KBM-7 (cell line): ENCODE measurements at regions not wholly inside any gene's neighbourhood (a gene's known extent, or its start where the extent isn't known, plus 50 kb on each side); places are given as distances from the start of the nearest gene placed in this dataset.
"Not testable (repeated sequence)": the region's sequence is repeated elsewhere in the genome, so short reads cannot be mapped to it uniquely, and the experiment has no call there.

ENCODE experiments used
- DNase-seq: peaks from one replicate; pipeline ENCODE4 v3.0.0-alpha.2; 2015
- in situ Hi-C: fragments of 300-500 bp; cut with MboI; formaldehyde crosslinking; loops from 2 replicates; pipeline ENCODE4 v1.14.3; 2020; ENCODE audit warnings: low sequenced_read_pairs, low pct_unique_long_range_greater_than_20kb, mixed read lengths

GRCh38 chr15:21027942-21028341 lies 161.8 kb upstream of the POTEB2 start:
- in situ Hi-C loops: not testable (repeated sequence)
- DNase-seq: peak; percentile 0

GRCh38 chr15:21026848-21027247 lies 160.7 kb upstream of the POTEB2 start:
- DNase-seq, in situ Hi-C loops: not testable (repeated sequence)

GRCh38 chr15:21024235-21024987 lies 158.3 kb upstream of the POTEB2 start:
- DNase-seq, in situ Hi-C loops: not testable (repeated sequence)

GRCh38 chr15:21018176-21018575 lies 152.1 kb upstream of the POTEB2 start:
- not testable (repeated sequence) for DNase-seq

GRCh38 chr15:21017326-21017725 lies 151.2 kb upstream of the POTEB2 start:
- in situ Hi-C loops, DNase-seq: not testable (repeated sequence)

More at GRCh38 chr15:21018176-21018575, 152.1 kb upstream of the POTEB2 start:
- in situ Hi-C loops: not testable (repeated sequence)

- in situ Hi-C loops, DNase-seq: not testable (repeated sequence)
Observed at GRCh38 chr15:21016589-21016988, 150.5 kb upstream of the POTEB2 start.

GRCh38 chr15:21015171-21015570 lies 149.1 kb upstream of the POTEB2 start:
- DNase-seq, in situ Hi-C loops: not testable (repeated sequence)

GRCh38 chr15:21013308-21013707 lies 147.2 kb upstream of the POTEB2 start:
- in situ Hi-C loops: not testable (repeated sequence)

GRCh38 chr15:21009651-21010050 lies 143.5 kb upstream of the POTEB2 start:
- in situ Hi-C loops, DNase-seq: not testable (repeated sequence)

More at GRCh38 chr15:21013308-21013707, 147.2 kb upstream of the POTEB2 start:
- not testable (repeated sequence) for DNase-seq

GRCh38 chr15:21003459-21003858 lies 137.3 kb upstream of the POTEB2 start:
- in situ Hi-C loops, DNase-seq: not testable (repeated sequence)

GRCh38 chr15:21001950-21002349 lies 135.8 kb upstream of the POTEB2 start:
- in situ Hi-C loops, DNase-seq: not testable (repeated sequence)

GRCh38 chr15:20991691-20992090 lies 125.6 kb upstream of the POTEB2 start:
- DNase-seq, in situ Hi-C loops: not testable (repeated sequence)

- in situ Hi-C loops, DNase-seq: not testable (repeated sequence)
Observed at GRCh38 chr15:20991253-20991652, 125.1 kb upstream of the POTEB2 start.

- in situ Hi-C loops, DNase-seq: not testable (repeated sequence)
Observed at GRCh38 chr15:20986775-20987174, 120.7 kb upstream of the POTEB2 start.

GRCh38 chr15:20978057-20978456 lies 111.9 kb upstream of the POTEB2 start:
- in situ Hi-C loops, DNase-seq: not testable (repeated sequence)

- DNase-seq, in situ Hi-C loops: not testable (repeated sequence)
Observed at GRCh38 chr15:20972762-20973161, 106.6 kb upstream of the POTEB2 start.

- in situ Hi-C loops, DNase-seq: not testable (repeated sequence)
Observed at GRCh38 chr15:20959299-20959698, 93.2 kb upstream of the POTEB2 start.

GRCh38 chr15:20929322-20929721 lies 63.2 kb upstream of the POTEB2 start:
- DNase-seq, in situ Hi-C loops: not testable (repeated sequence)
